ENCODE measurements at regions not wholly inside any gene's neighbourhood (a gene's known extent, or its start where the extent isn't known, plus 50 kb on each side); places are given as distances from the start of the nearest gene placed in this dataset.

- TF ChIP-seq ZNF274 (IDR thresholded peaks at IDR 0.05; ENCODE audit: low read depth, low read length) = no peak
- TF ChIP-seq, protein P1, sequence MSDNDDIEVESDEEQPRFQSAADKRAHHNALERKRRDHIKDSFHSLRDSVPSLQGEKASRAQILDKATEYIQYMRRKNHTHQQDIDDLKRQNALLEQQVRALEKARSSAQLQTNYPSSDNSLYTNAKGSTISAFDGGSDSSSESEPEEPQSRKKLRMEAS (IDR thresholded peaks at IDR 0.05) = no peak
- no peak for TF ChIP-seq ELF1 (IDR thresholded peaks at IDR 0.05; ENCODE audit: borderline replicate concordance, low read depth)
- no peak for TF ChIP-seq POLR2AphosphoS5 (IDR thresholded peaks at IDR 0.05; ENCODE audit: low read depth, low read length)
- TF ChIP-seq, protein P2, sequence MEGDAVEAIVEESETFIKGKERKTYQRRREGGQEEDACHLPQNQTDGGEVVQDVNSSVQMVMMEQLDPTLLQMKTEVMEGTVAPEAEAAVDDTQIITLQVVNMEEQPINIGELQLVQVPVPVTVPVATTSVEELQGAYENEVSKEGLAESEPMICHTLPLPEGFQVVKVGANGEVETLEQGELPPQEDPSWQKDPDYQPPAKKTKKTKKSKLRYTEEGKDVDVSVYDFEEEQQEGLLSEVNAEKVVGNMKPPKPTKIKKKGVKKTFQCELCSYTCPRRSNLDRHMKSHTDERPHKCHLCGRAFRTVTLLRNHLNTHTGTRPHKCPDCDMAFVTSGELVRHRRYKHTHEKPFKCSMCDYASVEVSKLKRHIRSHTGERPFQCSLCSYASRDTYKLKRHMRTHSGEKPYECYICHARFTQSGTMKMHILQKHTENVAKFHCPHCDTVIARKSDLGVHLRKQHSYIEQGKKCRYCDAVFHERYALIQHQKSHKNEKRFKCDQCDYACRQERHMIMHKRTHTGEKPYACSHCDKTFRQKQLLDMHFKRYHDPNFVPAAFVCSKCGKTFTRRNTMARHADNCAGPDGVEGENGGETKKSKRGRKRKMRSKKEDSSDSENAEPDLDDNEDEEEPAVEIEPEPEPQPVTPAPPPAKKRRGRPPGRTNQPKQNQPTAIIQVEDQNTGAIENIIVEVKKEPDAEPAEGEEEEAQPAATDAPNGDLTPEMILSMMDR (IDR thresholded peaks at IDR 0.05 in 2 of 3, conservative IDR thresholded peaks at IDR 0.05 in 1 of 3; ENCODE audit: borderline replicate concordance in 1 of 3, insufficient read depth in 1 of 3, low read depth in 2 of 3, low read length in 2 of 3) = no peak
- no peak for TF ChIP-seq POLR2A (IDR thresholded peaks at IDR 0.05; ENCODE audit: borderline replicate concordance, extremely low read depth, insufficient read depth, insufficient read length)
Observed at GRCh38 chr5:161233553-161233952, 313.0 kb downstream of the GABRB2 start.

All from HCT116 (cell line).